OCI-LY7 (cell line): ENCODE measurements at regions not wholly inside any gene's neighbourhood (a gene's known extent, or its start where the extent isn't known, plus 50 kb on each side); places are given as distances from the start of the nearest gene placed in this dataset.

Experiments used
- EZH2phosphoT487 ChIP-seq: fragments of 200-600 bp; sonication (generic); IDR thresholded peaks from 2 replicates; pipeline ENCODE4 v1.6.1; 2018; ENCODE audit warnings: low read depth, borderline replicate concordance, mild to moderate bottlenecking, mixed run types, antibody characterized with exemption, low read length, moderate library complexity, mixed read lengths
- TF ChIP-seq, protein P1 (sequence below): fragments of 200-600 bp; sonication (generic); conservative IDR thresholded peaks from 2 replicates; pipeline ENCODE4 v1.5.1; 2014; ENCODE audit warnings: mild to moderate bottlenecking, antibody characterized with exemption, low read length, moderate library complexity, mixed read lengths

DNA sequence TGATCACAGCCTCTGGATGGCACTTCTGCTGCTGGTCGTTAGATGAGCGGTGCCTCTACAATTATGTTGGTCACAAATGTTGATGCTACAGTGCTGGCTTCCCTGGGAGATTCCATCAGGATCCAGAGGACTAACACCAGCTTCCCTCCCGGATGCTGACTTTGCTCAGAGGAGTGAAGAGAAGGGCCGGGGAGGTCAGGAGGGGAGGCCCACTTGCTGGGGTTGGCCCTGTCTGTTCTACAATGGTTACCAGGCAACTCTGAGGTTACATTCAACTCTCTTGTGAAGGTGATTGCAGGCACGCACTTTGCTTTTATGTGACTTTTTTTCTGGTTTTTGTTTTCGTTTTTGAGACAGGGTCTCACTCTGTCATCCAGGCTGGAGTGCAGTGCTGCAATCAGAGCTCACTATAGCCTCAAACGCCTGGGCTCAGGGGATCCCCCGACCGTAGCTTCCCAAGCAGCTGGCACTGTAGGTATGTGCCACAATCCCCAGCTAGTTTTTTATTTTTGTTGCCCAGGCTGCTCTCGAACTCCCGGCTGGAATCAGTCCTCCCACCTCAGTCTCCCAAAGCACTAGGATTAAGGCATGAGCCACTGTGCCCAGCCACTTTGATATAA lies 112.5 kb downstream of the ADSS2 start:
- no peak for TF ChIP-seq EZH2phosphoT487
- TF ChIP-seq, protein P1, sequence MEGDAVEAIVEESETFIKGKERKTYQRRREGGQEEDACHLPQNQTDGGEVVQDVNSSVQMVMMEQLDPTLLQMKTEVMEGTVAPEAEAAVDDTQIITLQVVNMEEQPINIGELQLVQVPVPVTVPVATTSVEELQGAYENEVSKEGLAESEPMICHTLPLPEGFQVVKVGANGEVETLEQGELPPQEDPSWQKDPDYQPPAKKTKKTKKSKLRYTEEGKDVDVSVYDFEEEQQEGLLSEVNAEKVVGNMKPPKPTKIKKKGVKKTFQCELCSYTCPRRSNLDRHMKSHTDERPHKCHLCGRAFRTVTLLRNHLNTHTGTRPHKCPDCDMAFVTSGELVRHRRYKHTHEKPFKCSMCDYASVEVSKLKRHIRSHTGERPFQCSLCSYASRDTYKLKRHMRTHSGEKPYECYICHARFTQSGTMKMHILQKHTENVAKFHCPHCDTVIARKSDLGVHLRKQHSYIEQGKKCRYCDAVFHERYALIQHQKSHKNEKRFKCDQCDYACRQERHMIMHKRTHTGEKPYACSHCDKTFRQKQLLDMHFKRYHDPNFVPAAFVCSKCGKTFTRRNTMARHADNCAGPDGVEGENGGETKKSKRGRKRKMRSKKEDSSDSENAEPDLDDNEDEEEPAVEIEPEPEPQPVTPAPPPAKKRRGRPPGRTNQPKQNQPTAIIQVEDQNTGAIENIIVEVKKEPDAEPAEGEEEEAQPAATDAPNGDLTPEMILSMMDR, result no peak
